ENCODE measurements at regions not wholly inside any gene's neighbourhood (a gene's known extent, or its start where the extent isn't known, plus 50 kb on each side); places are given as distances from the start of the nearest gene placed in this dataset.
"Not testable (repeated sequence)": the region's sequence is repeated elsewhere in the genome, so short reads cannot be mapped to it uniquely, and the experiment has no call there.

GRCh38 chr10:64528294-64529002 lies 1007.2 kb downstream of the REEP3 start:
- DNase-seq (ENCODE audit: extremely low read depth in 1 of 2, low read depth in 1 of 2), result no peak

DNA sequence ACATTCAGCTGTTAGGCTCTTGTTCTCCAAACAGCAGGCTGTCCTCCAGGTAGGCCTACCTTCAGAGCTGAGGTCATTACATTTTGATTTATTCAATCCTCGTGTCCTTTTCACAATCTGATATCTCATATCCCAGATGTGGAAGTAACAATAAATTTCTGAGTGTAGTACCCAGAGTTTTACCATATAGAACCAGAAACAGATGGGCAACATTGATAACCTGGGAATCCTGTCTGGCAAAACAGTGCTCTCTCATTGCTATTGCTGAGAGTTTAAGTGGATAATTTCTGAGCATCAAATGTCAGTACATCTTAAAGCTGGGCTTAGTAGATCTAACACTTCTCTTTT lies 1007.8 kb downstream of the REEP3 start:
- no peak for DNase-seq (ENCODE audit: extremely low read depth in 1 of 2, low read depth in 1 of 2)

GRCh38 chr10:64534616-64535015 lies 1013.4 kb downstream of the REEP3 start:
- DNase-seq (ENCODE audit: extremely low read depth in 1 of 2, low read depth in 1 of 2), result no peak

DNA sequence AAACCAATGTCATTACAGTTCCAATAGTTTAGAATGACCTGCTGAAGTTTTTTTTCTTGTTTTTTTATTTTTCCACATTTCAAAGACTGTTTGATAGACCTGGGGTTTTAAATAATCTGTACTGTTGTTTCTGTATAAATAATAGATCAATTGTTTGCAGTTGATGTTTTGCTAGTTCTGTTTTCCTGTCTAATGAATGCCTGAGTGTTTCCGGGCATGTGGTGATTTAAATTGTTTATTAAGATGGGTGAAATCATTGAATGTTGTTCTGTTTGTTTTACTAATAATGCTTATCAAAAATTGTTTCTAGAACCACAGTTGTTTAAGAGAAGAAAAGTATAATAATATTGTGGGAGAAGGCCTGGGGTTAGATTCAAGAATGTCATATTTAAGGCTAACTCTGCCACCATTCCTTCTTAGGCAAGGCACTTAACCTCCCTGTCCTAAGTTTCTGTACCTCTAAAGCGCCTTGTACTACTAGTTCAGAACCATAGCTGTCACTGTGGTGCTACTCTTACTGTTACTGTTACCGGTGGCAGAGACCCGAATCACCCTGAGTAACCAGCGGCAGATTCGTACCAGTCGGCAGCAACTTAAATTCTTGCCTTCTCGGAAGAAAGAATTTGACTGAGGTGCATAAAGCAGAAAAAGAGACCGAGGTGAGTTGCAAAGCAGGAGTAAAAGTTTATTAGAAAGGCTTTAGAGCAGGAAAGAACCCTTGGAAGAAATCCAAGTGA lies 1014.1 kb downstream of the REEP3 start:
- no peak for DNase-seq (ENCODE audit: extremely low read depth in 1 of 2, low read depth in 1 of 2)

GRCh38 chr10:64537112-64537511 lies 1015.9 kb downstream of the REEP3 start:
- DNase-seq (ENCODE audit: extremely low read depth in 1 of 2, low read depth in 1 of 2), result no peak

GRCh38 chr10:64537928-64538327 lies 1016.7 kb downstream of the REEP3 start:
- no peak for DNase-seq (ENCODE audit: extremely low read depth in 1 of 2, low read depth in 1 of 2)

DNA sequence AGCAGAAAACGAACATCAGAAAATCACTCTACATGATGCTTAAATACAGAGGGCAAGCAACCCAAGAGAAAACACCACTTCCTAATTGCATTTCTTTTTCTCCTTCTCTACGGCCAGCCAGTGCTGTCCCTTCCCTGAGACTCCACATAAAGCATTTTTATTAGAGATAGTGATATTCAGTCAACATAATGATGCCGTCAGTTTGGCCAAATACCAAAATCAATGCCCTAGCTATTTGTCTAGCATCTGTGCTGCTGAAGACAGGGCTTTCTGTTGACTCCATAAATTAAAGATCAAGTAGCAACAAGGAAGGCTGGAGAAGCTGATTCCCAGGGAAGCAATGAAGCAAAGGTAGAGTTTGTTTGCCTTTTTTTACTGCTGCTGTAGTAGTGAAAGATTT lies 1024.9 kb downstream of the REEP3 start:
- no peak for DNase-seq (ENCODE audit: extremely low read depth in 1 of 2, low read depth in 1 of 2)

DNA sequence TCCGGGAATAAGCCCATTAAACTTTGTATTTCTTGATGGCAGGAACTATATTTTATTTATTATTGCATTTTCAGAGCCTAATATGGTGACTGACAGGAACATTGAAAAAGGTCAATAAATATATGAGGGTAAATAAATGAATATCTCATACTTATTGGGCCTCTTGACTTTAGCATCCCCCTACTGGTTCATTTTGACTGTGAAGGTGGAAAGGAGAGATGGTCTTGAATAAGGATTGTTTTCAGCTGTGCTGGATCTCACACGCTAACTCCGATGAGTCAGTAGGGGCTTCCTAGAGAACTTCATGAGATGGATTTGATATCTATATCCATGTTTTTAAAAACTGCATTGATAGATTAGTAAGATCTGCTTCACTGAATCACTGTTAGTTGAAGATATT lies 1026.0 kb downstream of the REEP3 start:
- DNase-seq (ENCODE audit: extremely low read depth in 1 of 2, low read depth in 1 of 2), result no peak

GRCh38 chr10:64555666-64556065 lies 1034.5 kb downstream of the REEP3 start:
- DNase-seq (ENCODE audit: extremely low read depth in 1 of 2, low read depth in 1 of 2), result no peak

DNA sequence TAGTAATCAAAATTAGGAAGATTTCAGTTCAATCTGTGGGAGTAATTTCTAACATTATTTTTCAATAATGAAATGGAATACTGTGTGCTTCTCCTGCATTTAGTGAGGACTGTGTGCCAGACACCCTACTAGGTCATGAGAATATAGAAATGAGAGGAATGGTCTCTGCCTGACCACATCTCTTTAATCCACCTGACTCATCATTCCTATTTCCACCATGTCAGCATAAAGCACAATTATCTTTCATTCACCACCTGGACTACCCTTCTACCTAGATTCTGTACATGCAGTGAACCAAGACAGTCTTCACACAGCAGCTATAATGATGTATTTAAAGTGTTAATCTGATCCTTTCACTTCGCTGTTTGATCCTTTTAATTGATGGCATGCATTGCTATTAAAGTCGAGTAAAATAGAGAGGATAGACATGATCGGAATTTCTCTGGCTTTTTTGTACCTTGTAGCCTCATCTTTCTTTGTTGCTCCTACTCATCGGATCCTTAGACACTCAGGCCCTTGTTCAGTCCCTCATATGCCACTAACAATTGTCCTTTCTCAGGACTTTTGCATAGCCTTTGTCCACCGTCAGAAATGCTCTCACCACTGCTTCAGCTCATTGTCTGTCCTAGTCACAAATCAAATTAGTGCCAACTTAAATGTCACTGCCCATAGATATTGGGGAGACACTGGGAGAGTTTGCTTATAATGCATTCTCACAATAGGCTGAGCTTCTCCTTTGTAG lies 1037.1 kb downstream of the REEP3 start:
- DNase-seq (ENCODE audit: extremely low read depth in 1 of 2, low read depth in 1 of 2), result no peak

DNA sequence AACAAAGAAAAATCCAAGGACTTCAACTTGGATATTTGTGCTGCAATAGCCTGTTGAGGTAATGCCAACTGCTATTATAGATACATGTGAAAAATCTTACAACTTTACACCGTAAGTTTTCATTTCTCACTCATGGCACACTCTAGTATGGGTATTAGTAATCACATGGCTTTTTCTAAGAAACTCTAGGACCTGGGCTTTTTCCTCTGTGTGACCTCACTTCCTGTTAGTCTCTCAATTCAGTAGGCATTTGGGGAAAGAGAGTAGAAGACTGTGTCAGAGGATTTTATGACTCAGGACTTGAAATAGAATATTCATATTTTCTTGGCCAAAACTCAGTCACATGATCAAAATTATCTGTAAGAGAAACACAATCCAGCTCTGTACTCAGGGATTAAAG lies 1049.9 kb downstream of the REEP3 start:
- no peak for DNase-seq (ENCODE audit: extremely low read depth in 1 of 2, low read depth in 1 of 2)

DNA sequence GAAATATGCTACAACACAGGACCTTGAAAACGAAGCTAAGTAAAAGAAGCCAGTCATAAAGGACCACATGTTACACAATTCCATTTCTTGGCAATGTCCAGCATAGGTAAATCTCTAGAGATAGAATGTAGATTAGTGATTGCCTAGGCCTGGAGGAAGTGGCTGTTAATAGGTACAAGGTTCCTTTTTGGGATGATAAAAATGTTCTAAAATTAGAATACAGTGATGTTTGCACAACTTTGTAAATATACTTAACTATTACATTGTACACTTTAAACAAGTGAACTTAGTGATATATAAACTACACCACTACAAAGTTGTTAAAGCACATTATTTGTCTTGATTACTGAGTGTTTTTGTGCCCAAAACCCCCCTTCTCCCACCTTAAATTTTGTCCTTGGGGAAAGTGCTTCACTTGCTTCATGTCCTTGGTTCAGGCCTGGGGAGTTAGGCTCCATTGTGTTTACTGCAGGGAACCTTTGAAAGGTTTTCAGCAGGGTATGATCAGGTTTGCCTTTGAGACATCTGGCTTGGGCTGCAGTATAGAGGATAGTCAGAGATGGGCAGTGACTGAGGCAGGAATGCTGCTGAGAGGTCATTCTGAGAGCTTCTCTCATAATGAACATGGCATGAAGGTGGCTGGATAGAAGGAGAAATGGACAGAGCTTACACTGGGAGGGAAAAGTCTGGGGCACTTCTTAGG lies 1052.6 kb downstream of the REEP3 start:
- no peak for DNase-seq (ENCODE audit: extremely low read depth in 1 of 2, low read depth in 1 of 2)

DNA sequence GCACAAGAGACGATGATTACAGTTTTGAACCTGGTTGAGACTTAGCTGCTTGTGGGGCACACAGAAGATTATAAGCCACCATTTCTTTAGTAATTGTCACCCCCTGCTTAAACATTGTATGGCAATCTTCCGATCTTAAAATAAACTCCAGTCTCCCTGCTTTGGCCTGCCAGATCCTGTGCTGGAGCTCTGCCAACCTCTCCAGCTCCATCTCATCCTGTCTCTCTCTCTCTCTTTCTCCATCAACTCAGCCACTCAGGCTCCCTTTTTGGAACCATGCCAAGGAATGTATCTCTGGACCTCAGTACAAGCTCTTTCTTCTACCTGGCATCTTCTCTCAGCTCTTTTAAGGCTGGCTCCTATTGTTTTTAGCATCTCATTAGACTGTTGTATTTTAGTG lies 1053.2 kb downstream of the REEP3 start:
- DNase-seq (ENCODE audit: extremely low read depth in 1 of 2, low read depth in 1 of 2), result no peak

GRCh38 chr10:64576497-64576896 lies 1055.3 kb downstream of the REEP3 start:
- DNase-seq (ENCODE audit: extremely low read depth in 1 of 2, low read depth in 1 of 2), result no peak

- not testable (repeated sequence) for DNase-seq (ENCODE audit: extremely low read depth in 1 of 2, low read depth in 1 of 2)
Measured at GRCh38 chr10:64578757-64579156, 1057.6 kb downstream of the REEP3 start.

- no peak for DNase-seq (ENCODE audit: extremely low read depth in 1 of 2, low read depth in 1 of 2)
Measured at GRCh38 chr10:64586934-64587503, 1065.8 kb downstream of the REEP3 start.

- DNase-seq (ENCODE audit: extremely low read depth in 1 of 2, low read depth in 1 of 2), result no peak
Measured at GRCh38 chr10:64594072-64594471, 1072.9 kb downstream of the REEP3 start.

- no peak for DNase-seq (ENCODE audit: extremely low read depth in 1 of 2, low read depth in 1 of 2)
Measured at GRCh38 chr10:64598600-64598999, 1077.4 kb downstream of the REEP3 start.

GRCh38 chr10:64601298-64601697 lies 1080.1 kb downstream of the REEP3 start:
- DNase-seq (ENCODE audit: extremely low read depth in 1 of 2, low read depth in 1 of 2), result no peak

DNA sequence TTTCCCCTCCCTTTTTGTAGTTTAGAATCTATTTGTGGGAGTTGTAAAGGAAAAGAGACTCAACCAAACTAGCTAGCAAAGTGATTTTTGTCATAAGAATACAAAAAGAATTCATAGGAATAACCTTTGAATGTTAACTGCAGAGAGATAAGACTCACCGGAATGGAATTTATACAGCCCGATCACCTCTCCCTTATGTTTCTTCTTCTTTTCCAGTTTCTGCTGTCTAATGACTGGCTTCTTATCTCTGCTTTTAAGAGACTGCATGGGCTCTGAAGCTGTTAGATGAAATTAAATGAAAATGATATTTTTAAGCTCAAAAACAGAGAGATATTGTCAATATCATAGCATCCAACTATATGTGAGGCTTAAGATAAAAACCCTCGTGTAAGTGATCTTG lies 1095.9 kb downstream of the REEP3 start:
- no peak for DNase-seq (ENCODE audit: extremely low read depth in 1 of 2, low read depth in 1 of 2)

DNA sequence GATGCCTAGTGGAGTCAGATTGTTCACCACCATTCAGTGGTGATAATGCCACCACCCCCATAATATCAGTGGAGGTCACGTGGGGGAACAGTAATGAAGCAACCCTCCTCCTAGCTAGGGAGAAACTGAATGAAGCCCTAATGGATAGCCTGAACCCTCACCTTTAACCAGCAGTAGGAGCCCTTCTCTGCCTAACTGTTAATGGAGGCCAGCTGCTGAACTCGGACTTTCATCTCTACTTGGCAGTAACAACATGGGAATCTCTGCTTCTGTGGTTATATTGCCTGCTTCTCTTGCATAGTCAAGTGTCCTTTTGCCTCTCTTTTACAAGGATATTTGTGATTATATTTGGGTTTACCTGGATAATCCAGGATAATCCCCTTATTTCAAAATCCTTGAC lies 1097.9 kb downstream of the REEP3 start:
- DNase-seq (ENCODE audit: extremely low read depth in 1 of 2, low read depth in 1 of 2), result no peak

Data from activated CD8-positive, alpha-beta memory T cell treated with anti-CD3 and anti-CD28 coated beads for 1 hour (primary cell).